ENCODE measurements at regions not wholly inside any gene's neighbourhood (a gene's known extent, or its start where the extent isn't known, plus 50 kb on each side); places are given as distances from the start of the nearest gene placed in this dataset.

DNA sequence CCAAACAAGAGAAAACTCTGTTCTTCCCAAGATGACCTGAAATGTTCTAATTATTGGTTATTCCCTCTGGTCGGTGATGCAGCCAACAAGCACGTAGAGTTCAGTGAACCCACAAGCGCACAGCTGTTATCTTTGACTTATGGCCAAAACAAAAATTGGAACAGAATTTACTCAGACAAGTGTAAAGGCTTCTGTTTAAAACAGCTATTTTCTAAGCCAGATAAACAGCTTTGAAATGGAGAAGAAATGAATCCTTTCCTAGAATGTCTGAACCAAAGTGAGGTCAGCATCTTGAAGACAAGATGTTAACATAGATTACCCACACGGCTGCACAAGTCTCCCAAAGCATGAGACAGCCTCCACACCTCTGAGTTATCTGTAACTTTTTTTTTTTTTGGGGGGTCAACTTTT lies 669.2 kb downstream of the DIAPH3 start:
- DNase-seq (ENCODE audit: low read depth, low spot score) (no peak), ATAC-seq (no peak), FAIRE-seq (no peak)
- ChIA-PET POLR2A (no interaction called here), CTCF (interaction anchor here (1.4 kb wide), 1 partner anchor 102 kb away, joined by 3 read pairs; no protein-coding TSS in a partner anchor), RAD21 (ENCODE audit: unreplicated experiment) (no interaction called here), SMC1A (ENCODE audit: uncharacterized antibody, unreplicated experiment) (interaction anchor here (1.1 kb wide), 1 partner anchor 103 kb away, joined by 4 read pairs; no protein-coding TSS in a partner anchor)
- in situ Hi-C loops (cut with MboI), result no loop called here
- 49% methylated on average over 4 of the region's 4 CpGs for WGBS (ENCODE audit: insufficient coverage, insufficient replicate concordance, low lambda C conversion rate, missing lambda C conversion rate)
- Histone ChIP-seq H3K4me1 (ENCODE audit: control insufficient read depth, insufficient read depth, low read length) (no peaks in the 10 kb centered on the region), H3K79me2 (ENCODE audit: control insufficient read depth, insufficient read depth, low read length) (no peaks in the 10 kb centered on the region), H3K27me3 (replicated peaks in 1 of 2; ENCODE audit: control insufficient read depth in 2 of 2, insufficient read depth in 2 of 2, low read length in 1 of 2) (no peaks in the 10 kb centered on the region; a peak in 1 of 4 replicates), H3K27ac (ENCODE audit: control insufficient read depth, insufficient read depth) (no peak overlapping the region), H2AFZ (ENCODE audit: control insufficient read depth, low read depth, low read length) (no peak overlapping the region), H4K20me1 (ENCODE audit: control insufficient read depth, insufficient read depth) (no peaks in the 10 kb centered on the region), H3K9me3 (replicated peaks; ENCODE audit: control insufficient read depth, insufficient read depth, low read length) (no peaks in the 10 kb centered on the region), H3K4me2 (ENCODE audit: control insufficient read depth, insufficient read depth) (no peak overlapping the region), H3K9ac (ENCODE audit: control insufficient read depth, insufficient read depth, low read length) (no peak overlapping the region), H3K4me3 (no peak overlapping the region), H3K36me3 (ENCODE audit: control insufficient read depth in 2 of 2, insufficient read depth in 2 of 2, low read length in 1 of 2) (no peaks in the 10 kb centered on the region)
- intact Hi-C loops (cut with micrococcal nuclease; ENCODE audit: unreplicated experiment), result no loop called here
- BruUV-seq (replicated peaks), result no TSS peak
- TF ChIP-seq, protein P1, sequence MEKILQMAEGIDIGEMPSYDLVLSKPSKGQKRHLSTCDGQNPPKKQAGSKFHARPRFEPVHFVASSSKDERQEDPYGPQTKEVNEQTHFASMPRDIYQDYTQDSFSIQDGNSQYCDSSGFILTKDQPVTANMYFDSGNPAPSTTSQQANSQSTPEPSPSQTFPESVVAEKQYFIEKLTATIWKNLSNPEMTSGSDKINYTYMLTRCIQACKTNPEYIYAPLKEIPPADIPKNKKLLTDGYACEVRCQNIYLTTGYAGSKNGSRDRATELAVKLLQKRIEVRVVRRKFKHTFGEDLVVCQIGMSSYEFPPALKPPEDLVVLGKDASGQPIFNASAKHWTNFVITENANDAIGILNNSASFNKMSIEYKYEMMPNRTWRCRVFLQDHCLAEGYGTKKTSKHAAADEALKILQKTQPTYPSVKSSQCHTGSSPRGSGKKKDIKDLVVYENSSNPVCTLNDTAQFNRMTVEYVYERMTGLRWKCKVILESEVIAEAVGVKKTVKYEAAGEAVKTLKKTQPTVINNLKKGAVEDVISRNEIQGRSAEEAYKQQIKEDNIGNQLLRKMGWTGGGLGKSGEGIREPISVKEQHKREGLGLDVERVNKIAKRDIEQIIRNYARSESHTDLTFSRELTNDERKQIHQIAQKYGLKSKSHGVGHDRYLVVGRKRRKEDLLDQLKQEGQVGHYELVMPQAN (conservative IDR thresholded peaks at IDR 0.05), result no peak
- no peak for TF ChIP-seq POLR2AphosphoS5 (IDR thresholded peaks at IDR 0.05; ENCODE audit: low read length)
- TF ChIP-seq POLR2AphosphoS2 (IDR thresholded peaks at IDR 0.05; ENCODE audit: low read depth, low read length), result no peak
- TF ChIP-seq, protein P2, sequence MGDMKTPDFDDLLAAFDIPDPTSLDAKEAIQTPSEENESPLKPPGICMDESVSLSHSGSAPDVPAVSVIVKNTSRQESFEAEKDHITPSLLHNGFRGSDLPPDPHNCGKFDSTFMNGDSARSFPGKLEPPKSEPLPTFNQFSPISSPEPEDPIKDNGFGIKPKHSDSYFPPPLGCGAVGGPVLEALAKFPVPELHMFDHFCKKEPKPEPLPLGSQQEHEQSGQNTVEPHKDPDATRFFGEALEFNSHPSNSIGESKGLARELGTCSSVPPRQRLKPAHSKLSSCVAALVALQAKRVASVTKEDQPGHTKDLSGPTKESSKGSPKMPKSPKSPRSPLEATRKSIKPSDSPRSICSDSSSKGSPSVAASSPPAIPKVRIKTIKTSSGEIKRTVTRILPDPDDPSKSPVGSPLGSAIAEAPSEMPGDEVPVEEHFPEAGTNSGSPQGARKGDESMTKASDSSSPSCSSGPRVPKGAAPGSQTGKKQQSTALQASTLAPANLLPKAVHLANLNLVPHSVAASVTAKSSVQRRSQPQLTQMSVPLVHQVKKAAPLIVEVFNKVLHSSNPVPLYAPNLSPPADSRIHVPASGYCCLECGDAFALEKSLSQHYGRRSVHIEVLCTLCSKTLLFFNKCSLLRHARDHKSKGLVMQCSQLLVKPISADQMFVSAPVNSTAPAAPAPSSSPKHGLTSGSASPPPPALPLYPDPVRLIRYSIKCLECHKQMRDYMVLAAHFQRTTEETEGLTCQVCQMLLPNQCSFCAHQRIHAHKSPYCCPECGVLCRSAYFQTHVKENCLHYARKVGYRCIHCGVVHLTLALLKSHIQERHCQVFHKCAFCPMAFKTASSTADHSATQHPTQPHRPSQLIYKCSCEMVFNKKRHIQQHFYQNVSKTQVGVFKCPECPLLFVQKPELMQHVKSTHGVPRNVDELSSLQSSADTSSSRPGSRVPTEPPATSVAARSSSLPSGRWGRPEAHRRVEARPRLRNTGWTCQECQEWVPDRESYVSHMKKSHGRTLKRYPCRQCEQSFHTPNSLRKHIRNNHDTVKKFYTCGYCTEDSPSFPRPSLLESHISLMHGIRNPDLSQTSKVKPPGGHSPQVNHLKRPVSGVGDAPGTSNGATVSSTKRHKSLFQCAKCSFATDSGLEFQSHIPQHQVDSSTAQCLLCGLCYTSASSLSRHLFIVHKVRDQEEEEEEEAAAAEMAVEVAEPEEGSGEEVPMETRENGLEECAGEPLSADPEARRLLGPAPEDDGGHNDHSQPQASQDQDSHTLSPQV (IDR thresholded peaks at IDR 0.05), result no peak
- TF ChIP-seq SMC3 (IDR thresholded peaks at IDR 0.05; ENCODE audit: borderline replicate concordance, low read length), result no peak
- no peak for TF ChIP-seq YY1 (IDR thresholded peaks at IDR 0.05; ENCODE audit: low read depth, low read length)
- TF ChIP-seq KDM1A (IDR thresholded peaks at IDR 0.05; ENCODE audit: borderline replicate concordance), result no peak
- TF ChIP-seq, protein P3, sequence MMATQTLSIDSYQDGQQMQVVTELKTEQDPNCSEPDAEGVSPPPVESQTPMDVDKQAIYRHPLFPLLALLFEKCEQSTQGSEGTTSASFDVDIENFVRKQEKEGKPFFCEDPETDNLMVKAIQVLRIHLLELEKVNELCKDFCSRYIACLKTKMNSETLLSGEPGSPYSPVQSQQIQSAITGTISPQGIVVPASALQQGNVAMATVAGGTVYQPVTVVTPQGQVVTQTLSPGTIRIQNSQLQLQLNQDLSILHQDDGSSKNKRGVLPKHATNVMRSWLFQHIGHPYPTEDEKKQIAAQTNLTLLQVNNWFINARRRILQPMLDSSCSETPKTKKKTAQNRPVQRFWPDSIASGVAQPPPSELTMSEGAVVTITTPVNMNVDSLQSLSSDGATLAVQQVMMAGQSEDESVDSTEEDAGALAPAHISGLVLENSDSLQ (IDR thresholded peaks at IDR 0.05), result no peak
- TF ChIP-seq, protein P4, sequence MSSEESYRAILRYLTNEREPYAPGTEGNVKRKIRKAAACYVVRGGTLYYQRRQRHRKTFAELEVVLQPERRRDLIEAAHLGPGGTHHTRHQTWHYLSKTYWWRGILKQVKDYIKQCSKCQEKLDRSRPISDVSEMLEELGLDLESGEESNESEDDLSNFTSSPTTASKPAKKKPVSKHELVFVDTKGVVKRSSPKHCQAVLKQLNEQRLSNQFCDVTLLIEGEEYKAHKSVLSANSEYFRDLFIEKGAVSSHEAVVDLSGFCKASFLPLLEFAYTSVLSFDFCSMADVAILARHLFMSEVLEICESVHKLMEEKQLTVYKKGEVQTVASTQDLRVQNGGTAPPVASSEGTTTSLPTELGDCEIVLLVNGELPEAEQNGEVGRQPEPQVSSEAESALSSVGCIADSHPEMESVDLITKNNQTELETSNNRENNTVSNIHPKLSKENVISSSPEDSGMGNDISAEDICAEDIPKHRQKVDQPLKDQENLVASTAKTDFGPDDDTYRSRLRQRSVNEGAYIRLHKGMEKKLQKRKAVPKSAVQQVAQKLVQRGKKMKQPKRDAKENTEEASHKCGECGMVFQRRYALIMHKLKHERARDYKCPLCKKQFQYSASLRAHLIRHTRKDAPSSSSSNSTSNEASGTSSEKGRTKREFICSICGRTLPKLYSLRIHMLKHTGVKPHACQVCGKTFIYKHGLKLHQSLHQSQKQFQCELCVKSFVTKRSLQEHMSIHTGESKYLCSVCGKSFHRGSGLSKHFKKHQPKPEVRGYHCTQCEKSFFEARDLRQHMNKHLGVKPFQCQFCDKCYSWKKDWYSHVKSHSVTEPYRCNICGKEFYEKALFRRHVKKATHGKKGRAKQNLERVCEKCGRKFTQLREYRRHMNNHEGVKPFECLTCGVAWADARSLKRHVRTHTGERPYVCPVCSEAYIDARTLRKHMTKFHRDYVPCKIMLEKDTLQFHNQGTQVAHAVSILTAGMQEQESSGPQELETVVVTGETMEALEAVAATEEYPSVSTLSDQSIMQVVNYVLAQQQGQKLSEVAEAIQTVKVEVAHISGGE (CRISPR knock-in tag; IDR thresholded peaks at IDR 0.05), result no peak
- TF ChIP-seq HCFC1 (IDR thresholded peaks at IDR 0.05; ENCODE audit: low read length), result no peak
- no peak for TF ChIP-seq CBX5 (IDR thresholded peaks at IDR 0.05; ENCODE audit: low read depth)
- no peak for TF ChIP-seq HDAC2 (IDR thresholded peaks at IDR 0.05)
